ENCODE measurements at regions not wholly inside any gene's neighbourhood (a gene's known extent, or its start where the extent isn't known, plus 50 kb on each side); places are given as distances from the start of the nearest gene placed in this dataset.

GRCh38 chr5:173534031-173534430 lies 82.4 kb downstream of the BOD1 start:
- TF ChIP-seq GATA2 (IDR thresholded peaks at IDR 0.05; ENCODE audit: insufficient read depth, insufficient read length, low read depth, low read length): no peak
- no peak for TF ChIP-seq CTCF (IDR thresholded peaks at IDR 0.05; ENCODE audit: extremely low read depth in 1 of 2, insufficient read depth in 1 of 2, low read depth in 1 of 2, low read length in 2 of 2)
